H1 (cell line): ENCODE measurements at regions not wholly inside any gene's neighbourhood (a gene's known extent, or its start where the extent isn't known, plus 50 kb on each side); places are given as distances from the start of the nearest gene placed in this dataset.

ENCODE experiments used
- TF ChIP-seq, protein P1 (sequence below), 3 experiments: IDR thresholded peaks; 1 replicate in 2 of 3; 2 replicates in 1 of 3; pipeline versions ENCODE4 v1.5.1 to v1.6.1; 2011; ENCODE audit warnings: low read length in 3 of 3, mild to moderate bottlenecking in 3 of 3, inconsistent platforms in 2 of 3, low read depth in 1 of 3, moderate library complexity in 1 of 3; ENCODE audit not compliant: insufficient read depth in 1 of 3; ENCODE audit errors: control extremely low read depth in 1 of 3

- TF ChIP-seq, protein P1, sequence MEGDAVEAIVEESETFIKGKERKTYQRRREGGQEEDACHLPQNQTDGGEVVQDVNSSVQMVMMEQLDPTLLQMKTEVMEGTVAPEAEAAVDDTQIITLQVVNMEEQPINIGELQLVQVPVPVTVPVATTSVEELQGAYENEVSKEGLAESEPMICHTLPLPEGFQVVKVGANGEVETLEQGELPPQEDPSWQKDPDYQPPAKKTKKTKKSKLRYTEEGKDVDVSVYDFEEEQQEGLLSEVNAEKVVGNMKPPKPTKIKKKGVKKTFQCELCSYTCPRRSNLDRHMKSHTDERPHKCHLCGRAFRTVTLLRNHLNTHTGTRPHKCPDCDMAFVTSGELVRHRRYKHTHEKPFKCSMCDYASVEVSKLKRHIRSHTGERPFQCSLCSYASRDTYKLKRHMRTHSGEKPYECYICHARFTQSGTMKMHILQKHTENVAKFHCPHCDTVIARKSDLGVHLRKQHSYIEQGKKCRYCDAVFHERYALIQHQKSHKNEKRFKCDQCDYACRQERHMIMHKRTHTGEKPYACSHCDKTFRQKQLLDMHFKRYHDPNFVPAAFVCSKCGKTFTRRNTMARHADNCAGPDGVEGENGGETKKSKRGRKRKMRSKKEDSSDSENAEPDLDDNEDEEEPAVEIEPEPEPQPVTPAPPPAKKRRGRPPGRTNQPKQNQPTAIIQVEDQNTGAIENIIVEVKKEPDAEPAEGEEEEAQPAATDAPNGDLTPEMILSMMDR (IDR thresholded peaks at IDR 0.05; ENCODE audit: control extremely low read depth in 1 of 3, insufficient read depth in 1 of 3, low read depth in 1 of 3, low read length in 3 of 3) = no peak
Measured at GRCh38 chrX:3803713-3804112, 90.3 kb upstream of the PRKX start (continued).
